Liver (tissue), 3 donors: ENCODE measurements at regions not wholly inside any gene's neighbourhood (a gene's known extent, or its start where the extent isn't known, plus 50 kb on each side); places are given as distances from the start of the nearest gene placed in this dataset.

ENCODE experiments used
- GABPA ChIP-seq, 2 donors: IDR thresholded peaks in 1 of 2; conservative IDR thresholded peaks in 1 of 2; 2 replicates each; pipeline ENCODE4 v1.6.1; 2016; ENCODE audit warnings: antibody characterized with exemption in 2 of 2, mild to moderate bottlenecking in 1 of 2, moderate library complexity in 1 of 2
- HNF4A ChIP-seq, 2 donors: conservative IDR thresholded peaks; 2 replicates each; pipeline ENCODE4 v1.6.1; 2016; ENCODE audit warnings: antibody characterized with exemption in 2 of 2, mild to moderate bottlenecking in 2 of 2
- HNF4G ChIP-seq: IDR thresholded peaks from 2 replicates; pipeline ENCODE4 v1.6.1; 2016; ENCODE audit warnings: antibody characterized with exemption
- JUND ChIP-seq, 2 donors: IDR thresholded peaks; 2 replicates each; pipeline ENCODE4 v1.6.1; 2016; ENCODE audit warnings: antibody characterized with exemption in 2 of 2
- RAD21 ChIP-seq, 2 donors: IDR thresholded peaks; 2 replicates each; pipeline ENCODE4 v1.6.1; 2016; ENCODE audit warnings: antibody characterized with exemption in 2 of 2, mild to moderate bottlenecking in 2 of 2
- SP1 ChIP-seq: IDR thresholded peaks from 2 replicates; pipeline ENCODE4 v1.6.1; 2018; ENCODE audit warnings: antibody characterized with exemption, mild to moderate bottlenecking
- TAF1 ChIP-seq: conservative IDR thresholded peaks from 2 replicates; pipeline ENCODE4 v1.6.1; 2016; ENCODE audit warnings: antibody characterized with exemption, mild to moderate bottlenecking
- TF ChIP-seq, protein P1 (sequence below): fragments of 150-350 bp; IDR thresholded peaks from 2 replicates; pipeline ENCODE4 v1.5.1; 2017; ENCODE audit warnings: improper control_type of control experiment, low read depth, low read length; ENCODE audit not compliant: missing input control
- TF ChIP-seq, protein P2 (sequence below): IDR thresholded peaks from 2 replicates; pipeline ENCODE4 v1.6.1; 2016; ENCODE audit warnings: antibody characterized with exemption
- TF ChIP-seq, protein P3 (sequence below): IDR thresholded peaks from 2 replicates; pipeline ENCODE4 v1.6.1; 2016; ENCODE audit warnings: antibody characterized with exemption, mild to moderate bottlenecking
- TF ChIP-seq, protein P4 (sequence below): IDR thresholded peaks from 2 replicates; pipeline ENCODE4 v1.6.1; 2016; ENCODE audit warnings: antibody characterized with exemption
- TF ChIP-seq, protein P5 (sequence below): IDR thresholded peaks from 2 replicates; pipeline ENCODE4 v1.6.1; 2016; ENCODE audit warnings: antibody characterized with exemption
- donor health status: healthy.
- donor health status: healthy.

DNA sequence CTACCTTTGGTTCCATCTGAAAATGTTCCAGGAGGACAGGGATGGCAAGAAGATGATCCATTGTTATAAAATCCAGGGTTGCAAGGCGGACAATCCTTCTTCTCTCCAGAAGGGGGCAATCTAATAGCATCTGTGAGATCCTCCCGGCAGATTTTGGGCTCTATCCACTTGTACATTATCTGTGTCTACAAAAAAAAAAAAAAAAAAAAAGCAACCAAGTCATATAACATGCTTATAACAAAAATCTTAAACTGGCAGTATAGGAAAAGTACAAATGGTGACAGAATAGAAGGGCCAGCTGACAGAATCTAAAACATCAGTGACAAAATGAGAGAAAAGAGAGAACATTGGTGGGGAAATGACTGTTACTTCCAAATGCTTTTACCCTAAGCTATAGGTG lies 132.7 kb downstream of the ELAPOR2 start:
- TF ChIP-seq RAD21 (IDR thresholded peaks at IDR 0.05) (peak; percentile 70 to 77), JUND (IDR thresholded peaks at IDR 0.05) (no peak), HNF4G (no peak), TAF1 (no peak), SP1 (no peak), GABPA (IDR thresholded peaks at IDR 0.05 in 1 of 2, conservative IDR thresholded peaks at IDR 0.05 in 1 of 2) (no peak), HNF4A (conservative IDR thresholded peaks at IDR 0.05) (no peak)
- TF ChIP-seq, protein P1, sequence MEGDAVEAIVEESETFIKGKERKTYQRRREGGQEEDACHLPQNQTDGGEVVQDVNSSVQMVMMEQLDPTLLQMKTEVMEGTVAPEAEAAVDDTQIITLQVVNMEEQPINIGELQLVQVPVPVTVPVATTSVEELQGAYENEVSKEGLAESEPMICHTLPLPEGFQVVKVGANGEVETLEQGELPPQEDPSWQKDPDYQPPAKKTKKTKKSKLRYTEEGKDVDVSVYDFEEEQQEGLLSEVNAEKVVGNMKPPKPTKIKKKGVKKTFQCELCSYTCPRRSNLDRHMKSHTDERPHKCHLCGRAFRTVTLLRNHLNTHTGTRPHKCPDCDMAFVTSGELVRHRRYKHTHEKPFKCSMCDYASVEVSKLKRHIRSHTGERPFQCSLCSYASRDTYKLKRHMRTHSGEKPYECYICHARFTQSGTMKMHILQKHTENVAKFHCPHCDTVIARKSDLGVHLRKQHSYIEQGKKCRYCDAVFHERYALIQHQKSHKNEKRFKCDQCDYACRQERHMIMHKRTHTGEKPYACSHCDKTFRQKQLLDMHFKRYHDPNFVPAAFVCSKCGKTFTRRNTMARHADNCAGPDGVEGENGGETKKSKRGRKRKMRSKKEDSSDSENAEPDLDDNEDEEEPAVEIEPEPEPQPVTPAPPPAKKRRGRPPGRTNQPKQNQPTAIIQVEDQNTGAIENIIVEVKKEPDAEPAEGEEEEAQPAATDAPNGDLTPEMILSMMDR = peak; percentile 61
- TF ChIP-seq, protein P2, sequence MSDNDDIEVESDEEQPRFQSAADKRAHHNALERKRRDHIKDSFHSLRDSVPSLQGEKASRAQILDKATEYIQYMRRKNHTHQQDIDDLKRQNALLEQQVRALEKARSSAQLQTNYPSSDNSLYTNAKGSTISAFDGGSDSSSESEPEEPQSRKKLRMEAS = no peak
- TF ChIP-seq, protein P3, sequence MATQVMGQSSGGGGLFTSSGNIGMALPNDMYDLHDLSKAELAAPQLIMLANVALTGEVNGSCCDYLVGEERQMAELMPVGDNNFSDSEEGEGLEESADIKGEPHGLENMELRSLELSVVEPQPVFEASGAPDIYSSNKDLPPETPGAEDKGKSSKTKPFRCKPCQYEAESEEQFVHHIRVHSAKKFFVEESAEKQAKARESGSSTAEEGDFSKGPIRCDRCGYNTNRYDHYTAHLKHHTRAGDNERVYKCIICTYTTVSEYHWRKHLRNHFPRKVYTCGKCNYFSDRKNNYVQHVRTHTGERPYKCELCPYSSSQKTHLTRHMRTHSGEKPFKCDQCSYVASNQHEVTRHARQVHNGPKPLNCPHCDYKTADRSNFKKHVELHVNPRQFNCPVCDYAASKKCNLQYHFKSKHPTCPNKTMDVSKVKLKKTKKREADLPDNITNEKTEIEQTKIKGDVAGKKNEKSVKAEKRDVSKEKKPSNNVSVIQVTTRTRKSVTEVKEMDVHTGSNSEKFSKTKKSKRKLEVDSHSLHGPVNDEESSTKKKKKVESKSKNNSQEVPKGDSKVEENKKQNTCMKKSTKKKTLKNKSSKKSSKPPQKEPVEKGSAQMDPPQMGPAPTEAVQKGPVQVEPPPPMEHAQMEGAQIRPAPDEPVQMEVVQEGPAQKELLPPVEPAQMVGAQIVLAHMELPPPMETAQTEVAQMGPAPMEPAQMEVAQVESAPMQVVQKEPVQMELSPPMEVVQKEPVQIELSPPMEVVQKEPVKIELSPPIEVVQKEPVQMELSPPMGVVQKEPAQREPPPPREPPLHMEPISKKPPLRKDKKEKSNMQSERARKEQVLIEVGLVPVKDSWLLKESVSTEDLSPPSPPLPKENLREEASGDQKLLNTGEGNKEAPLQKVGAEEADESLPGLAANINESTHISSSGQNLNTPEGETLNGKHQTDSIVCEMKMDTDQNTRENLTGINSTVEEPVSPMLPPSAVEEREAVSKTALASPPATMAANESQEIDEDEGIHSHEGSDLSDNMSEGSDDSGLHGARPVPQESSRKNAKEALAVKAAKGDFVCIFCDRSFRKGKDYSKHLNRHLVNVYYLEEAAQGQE = no peak
- TF ChIP-seq, protein P4, sequence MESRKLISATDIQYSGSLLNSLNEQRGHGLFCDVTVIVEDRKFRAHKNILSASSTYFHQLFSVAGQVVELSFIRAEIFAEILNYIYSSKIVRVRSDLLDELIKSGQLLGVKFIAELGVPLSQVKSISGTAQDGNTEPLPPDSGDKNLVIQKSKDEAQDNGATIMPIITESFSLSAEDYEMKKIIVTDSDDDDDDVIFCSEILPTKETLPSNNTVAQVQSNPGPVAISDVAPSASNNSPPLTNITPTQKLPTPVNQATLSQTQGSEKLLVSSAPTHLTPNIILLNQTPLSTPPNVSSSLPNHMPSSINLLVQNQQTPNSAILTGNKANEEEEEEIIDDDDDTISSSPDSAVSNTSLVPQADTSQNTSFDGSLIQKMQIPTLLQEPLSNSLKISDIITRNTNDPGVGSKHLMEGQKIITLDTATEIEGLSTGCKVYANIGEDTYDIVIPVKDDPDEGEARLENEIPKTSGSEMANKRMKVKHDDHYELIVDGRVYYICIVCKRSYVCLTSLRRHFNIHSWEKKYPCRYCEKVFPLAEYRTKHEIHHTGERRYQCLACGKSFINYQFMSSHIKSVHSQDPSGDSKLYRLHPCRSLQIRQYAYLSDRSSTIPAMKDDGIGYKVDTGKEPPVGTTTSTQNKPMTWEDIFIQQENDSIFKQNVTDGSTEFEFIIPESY = no peak
- TF ChIP-seq, protein P5, sequence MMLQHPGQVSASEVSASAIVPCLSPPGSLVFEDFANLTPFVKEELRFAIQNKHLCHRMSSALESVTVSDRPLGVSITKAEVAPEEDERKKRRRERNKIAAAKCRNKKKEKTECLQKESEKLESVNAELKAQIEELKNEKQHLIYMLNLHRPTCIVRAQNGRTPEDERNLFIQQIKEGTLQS = no peak
